ENCODE measurements at regions not wholly inside any gene's neighbourhood (a gene's known extent, or its start where the extent isn't known, plus 50 kb on each side); places are given as distances from the start of the nearest gene placed in this dataset.

GRCh38 chr7:157467496-157468212 is 130.8 kb downstream of the DNAJB6 start:
- Mint-ChIP-seq H3K36me3 (ENCODE audit: low read depth, unreplicated experiment) (peaks cover 31% of the 10 kb centered on the region), H3K4me3 (ENCODE audit: unreplicated experiment) (no peak overlapping the region), H3K27ac (ENCODE audit: unreplicated experiment) (no peak overlapping the region), H3K27me3 (ENCODE audit: unreplicated experiment) (peaks cover 12% of the 10 kb centered on the region), H3K4me1 (ENCODE audit: unreplicated experiment) (no peaks in the 10 kb centered on the region), H3K9me3 (ENCODE audit: unreplicated experiment) (peaks cover 39% of the 10 kb centered on the region)
- no peak for DNase-seq (ENCODE audit: low spot score)
- no peak for TF ChIP-seq CTCF (IDR thresholded peaks at IDR 0.05; ENCODE audit: unreplicated experiment)

- TF ChIP-seq CTCF (IDR thresholded peaks at IDR 0.05; ENCODE audit: unreplicated experiment), result no peak
- H3K4me1 Mint-ChIP-seq (ENCODE audit: unreplicated experiment), result no peaks in the 10 kb centered on the region
- H3K4me3 Mint-ChIP-seq (ENCODE audit: unreplicated experiment), result no peak overlapping the region
- peaks cover 12% of the 10 kb centered on the region for H3K27me3 Mint-ChIP-seq (ENCODE audit: unreplicated experiment)
- peaks cover 46% of the 10 kb centered on the region for H3K9me3 Mint-ChIP-seq (ENCODE audit: unreplicated experiment)
- H3K27ac Mint-ChIP-seq (ENCODE audit: unreplicated experiment), result no peak overlapping the region
- no peak for DNase-seq (ENCODE audit: low spot score)
- H3K36me3 Mint-ChIP-seq (ENCODE audit: low read depth, unreplicated experiment), result peaks cover 36% of the 10 kb centered on the region
Observed at GRCh38 chr7:157468221-157469111, 131.7 kb downstream of the DNAJB6 start.

- Mint-ChIP-seq H3K36me3 (ENCODE audit: low read depth, unreplicated experiment) (peaks cover 33% of the 10 kb centered on the region), H3K4me1 (ENCODE audit: unreplicated experiment) (no peaks in the 10 kb centered on the region), H3K27ac (ENCODE audit: unreplicated experiment) (no peak overlapping the region), H3K9me3 (ENCODE audit: unreplicated experiment) (peaks cover 48% of the 10 kb centered on the region), H3K27me3 (ENCODE audit: unreplicated experiment) (peaks cover 9% of the 10 kb centered on the region), H3K4me3 (ENCODE audit: unreplicated experiment) (no peak overlapping the region)
- DNase-seq (ENCODE audit: low spot score), result no peak
- no peak for TF ChIP-seq CTCF (IDR thresholded peaks at IDR 0.05; ENCODE audit: unreplicated experiment)
Observed at GRCh38 chr7:157469181-157470016, 132.6 kb downstream of the DNAJB6 start.

GRCh38 chr7:157470017-157470322 is 133.2 kb downstream of the DNAJB6 start:
- no peak overlapping the region for H3K27ac Mint-ChIP-seq (ENCODE audit: unreplicated experiment)
- no peaks in the 10 kb centered on the region for H3K4me1 Mint-ChIP-seq (ENCODE audit: unreplicated experiment)
- peaks cover 9% of the 10 kb centered on the region for H3K27me3 Mint-ChIP-seq (ENCODE audit: unreplicated experiment)
- H3K36me3 Mint-ChIP-seq (ENCODE audit: low read depth, unreplicated experiment), result peaks cover 33% of the 10 kb centered on the region
- DNase-seq (ENCODE audit: low spot score), result no peak
- no peak overlapping the region for H3K4me3 Mint-ChIP-seq (ENCODE audit: unreplicated experiment)
- H3K9me3 Mint-ChIP-seq (ENCODE audit: unreplicated experiment), result peaks cover 49% of the 10 kb centered on the region
- no peak for TF ChIP-seq CTCF (IDR thresholded peaks at IDR 0.05; ENCODE audit: unreplicated experiment)
